Lower leg skin (tissue), 3 donors: ENCODE measurements at regions not wholly inside any gene's neighbourhood (a gene's known extent, or its start where the extent isn't known, plus 50 kb on each side); places are given as distances from the start of the nearest gene placed in this dataset.

Experiments
- CTCF ChIP-seq, 3 donors: fragments of 450-650 bp; IDR thresholded peaks; one replicate each; pipeline ENCODE4 v1.5.1; 2016; ENCODE audit warnings: antibody characterized with exemption in 3 of 3, mild to moderate bottlenecking in 3 of 3, moderate library complexity in 2 of 3
- POLR2A ChIP-seq, 2 donors: fragments of 450-650 bp; IDR thresholded peaks; one replicate each; pipeline ENCODE4 v1.6.1; 2016 to 2017; ENCODE audit warnings: antibody characterized with exemption in 2 of 2, mild to moderate bottlenecking in 1 of 2, moderate library complexity in 1 of 2

GRCh38 chr2:67338601-67339233 is 58.4 kb upstream of the ETAA1 start:
- TF ChIP-seq CTCF (IDR thresholded peaks at IDR 0.05) (no peak), POLR2A (IDR thresholded peaks at IDR 0.05) (no peak)
